Neural cell (in vitro differentiated cells): ENCODE measurements at regions not wholly inside any gene's neighbourhood (a gene's known extent, or its start where the extent isn't known, plus 50 kb on each side); places are given as distances from the start of the nearest gene placed in this dataset.

ENCODE experiments used
- H2AFZ ChIP-seq: fragments of 200-600, 300-800 bp; sonication (generic), shearing (Covaris generic); 2 replicates; pipeline ENCODE4 v1.6.0; 2014; ENCODE audit warnings: low read depth, mild to moderate bottlenecking, antibody characterized with exemption, low read length, moderate library complexity
- H3F3A ChIP-seq: fragments of 200-600 bp; shearing (Covaris generic); 2 replicates; pipeline ENCODE4 v1.6.1; 2016; ENCODE audit warnings: mild to moderate bottlenecking, moderate library complexity, mixed read lengths, antibody characterized with exemption, low read length; ENCODE audit not compliant: insufficient read depth, poor library complexity, severe bottlenecking
- H3K27ac ChIP-seq: fragments of 200-600, 300-800 bp; sonication (generic), shearing (Covaris generic); 2 replicates; pipeline ENCODE4 v1.5.1; 2014; ENCODE audit warnings: mild to moderate bottlenecking, low read length, moderate library complexity
- H3K27me3 ChIP-seq: fragments of 300-800, 200-600 bp; sonication (generic), shearing (Covaris generic); 2 replicates; pipeline ENCODE4 v1.6.0; 2014; ENCODE audit warnings: mild to moderate bottlenecking, low read depth, low read length, moderate library complexity; ENCODE audit not compliant: insufficient read depth
- H3K36me3 ChIP-seq: fragments of 300-800, 200-600 bp; sonication (generic), shearing (Covaris generic); 2 replicates; pipeline ENCODE4 v1.5.1; 2014; ENCODE audit warnings: mild to moderate bottlenecking, antibody characterized with exemption, low read length, moderate library complexity; ENCODE audit not compliant: insufficient read depth
- H3K4me2 ChIP-seq: fragments of 300-800, 200-600 bp; sonication (generic), shearing (Covaris generic); 2 replicates; pipeline ENCODE4 v1.6.0; 2014; ENCODE audit warnings: mild to moderate bottlenecking, low read length
- H3K4me3 ChIP-seq: fragments of 300-800, 200-600 bp; sonication (generic), shearing (Covaris generic); 2 replicates; pipeline ENCODE4 v1.5.1; 2014; ENCODE audit warnings: mild to moderate bottlenecking, low read length, moderate library complexity
- H3K79me2 ChIP-seq: fragments of 200-600 bp; shearing (Covaris generic); replicated peaks from 2 replicates; pipeline ENCODE4 v1.6.0; 2014; ENCODE audit warnings: mild to moderate bottlenecking, low read length, moderate library complexity; ENCODE audit not compliant: insufficient read depth
- H3K9ac ChIP-seq: fragments of 300-800, 200-600 bp; sonication (generic), shearing (Covaris generic); 2 replicates; pipeline ENCODE4 v1.6.1; 2016; ENCODE audit warnings: mild to moderate bottlenecking, low read length, mixed read lengths
- H3K9me2 ChIP-seq: fragments of 200-600 bp; shearing (Covaris generic); 2 replicates; pipeline ENCODE4 v1.6.1; 2016; ENCODE audit warnings: mild to moderate bottlenecking, low read length, mixed read lengths; ENCODE audit not compliant: insufficient read depth
- H3K9me3 ChIP-seq: fragments of 200-600, 300-800 bp; sonication (generic), shearing (Covaris generic); 2 replicates; pipeline ENCODE4 v1.6.1; 2016; ENCODE audit warnings: mild to moderate bottlenecking, mixed run types, low read length, moderate library complexity, mixed read lengths
- H4K20me1 ChIP-seq: fragments of 200-600 bp; shearing (Covaris generic); 2 replicates; pipeline ENCODE4 v1.6.1; 2016; ENCODE audit warnings: mild to moderate bottlenecking, mixed run types; ENCODE audit not compliant: insufficient read depth
- EP300 ChIP-seq: fragments of 450-650 bp; conservative IDR thresholded peaks from 2 replicates; pipeline ENCODE4 v1.6.1; 2014; ENCODE audit warnings: antibody characterized with exemption, mild to moderate bottlenecking, moderate library complexity; ENCODE audit not compliant: poor library complexity, severe bottlenecking
- EZH2 ChIP-seq: fragments of 200-600, 300-800 bp; shearing (Covaris generic), sonication (generic); IDR thresholded peaks from 2 replicates; pipeline ENCODE4 v1.6.1; 2014; ENCODE audit warnings: antibody characterized with exemption, low read length, borderline replicate concordance, mild to moderate bottlenecking; ENCODE audit not compliant: insufficient read depth, poor library complexity, severe bottlenecking
- MXI1 ChIP-seq: fragments of 450-650 bp; conservative IDR thresholded peaks from 2 replicates; pipeline ENCODE4 v1.6.1; 2014; ENCODE audit warnings: antibody characterized with exemption, mild to moderate bottlenecking; ENCODE audit not compliant: poor library complexity, severe bottlenecking
- POLR2AphosphoS5 ChIP-seq: IDR thresholded peaks from 2 replicates; pipeline ENCODE4 v1.6.1; 2012
- RAD21 ChIP-seq: fragments of 450-650 bp; conservative IDR thresholded peaks from 2 replicates; pipeline ENCODE4 v1.6.1; 2014; ENCODE audit warnings: antibody characterized with exemption, mild to moderate bottlenecking, moderate library complexity
- SMC3 ChIP-seq: fragments of 450-650 bp; conservative IDR thresholded peaks from 2 replicates; pipeline ENCODE4 v1.6.1; 2014; ENCODE audit warnings: antibody characterized with exemption, mild to moderate bottlenecking, moderate library complexity; ENCODE audit not compliant: poor library complexity
- TAF1 ChIP-seq: IDR thresholded peaks from 2 replicates; pipeline ENCODE4 v1.6.1; 2012; ENCODE audit warnings: low read depth
- TF ChIP-seq, protein P1 (sequence below): fragments of 450-650 bp; IDR thresholded peaks from 2 replicates; pipeline ENCODE4 v1.5.1; 2014; ENCODE audit warnings: antibody characterized with exemption, mild to moderate bottlenecking, moderate library complexity; ENCODE audit not compliant: poor library complexity, severe bottlenecking
- TF ChIP-seq, protein P2 (sequence below): IDR thresholded peaks from 2 replicates; pipeline ENCODE4 v1.6.1; 2012; ENCODE audit warnings: borderline replicate concordance

DNA sequence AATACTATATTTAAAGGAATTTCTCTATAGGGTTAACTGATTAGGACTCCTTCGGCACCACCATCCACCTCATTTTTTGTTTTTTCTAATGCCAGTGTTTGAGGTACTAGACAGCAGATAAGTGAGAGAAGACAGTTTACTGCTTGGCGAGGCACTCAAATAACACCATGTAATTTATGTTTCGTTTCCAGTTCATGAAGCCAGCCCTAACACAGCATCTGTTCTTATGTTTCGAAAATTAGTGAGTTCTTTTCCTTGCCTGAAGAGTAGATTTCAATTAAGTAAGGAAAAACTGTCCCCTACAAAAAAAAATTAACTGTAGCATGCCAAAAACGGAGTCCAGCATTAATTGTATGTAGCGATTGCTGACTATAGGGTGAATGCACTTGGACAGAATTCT lies 409.1 kb downstream of the TBC1D4 start:
- no peaks in the 10 kb centered on the region for H3K27me3 ChIP-seq
- H3K4me2 ChIP-seq: no peak overlapping the region
- no peak overlapping the region for H3K9ac ChIP-seq
- TF ChIP-seq TAF1: no peak
- no peak for TF ChIP-seq EP300
- TF ChIP-seq, protein P1, sequence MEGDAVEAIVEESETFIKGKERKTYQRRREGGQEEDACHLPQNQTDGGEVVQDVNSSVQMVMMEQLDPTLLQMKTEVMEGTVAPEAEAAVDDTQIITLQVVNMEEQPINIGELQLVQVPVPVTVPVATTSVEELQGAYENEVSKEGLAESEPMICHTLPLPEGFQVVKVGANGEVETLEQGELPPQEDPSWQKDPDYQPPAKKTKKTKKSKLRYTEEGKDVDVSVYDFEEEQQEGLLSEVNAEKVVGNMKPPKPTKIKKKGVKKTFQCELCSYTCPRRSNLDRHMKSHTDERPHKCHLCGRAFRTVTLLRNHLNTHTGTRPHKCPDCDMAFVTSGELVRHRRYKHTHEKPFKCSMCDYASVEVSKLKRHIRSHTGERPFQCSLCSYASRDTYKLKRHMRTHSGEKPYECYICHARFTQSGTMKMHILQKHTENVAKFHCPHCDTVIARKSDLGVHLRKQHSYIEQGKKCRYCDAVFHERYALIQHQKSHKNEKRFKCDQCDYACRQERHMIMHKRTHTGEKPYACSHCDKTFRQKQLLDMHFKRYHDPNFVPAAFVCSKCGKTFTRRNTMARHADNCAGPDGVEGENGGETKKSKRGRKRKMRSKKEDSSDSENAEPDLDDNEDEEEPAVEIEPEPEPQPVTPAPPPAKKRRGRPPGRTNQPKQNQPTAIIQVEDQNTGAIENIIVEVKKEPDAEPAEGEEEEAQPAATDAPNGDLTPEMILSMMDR: no peak
- TF ChIP-seq MXI1: no peak
- no peak for TF ChIP-seq SMC3
- TF ChIP-seq, protein P2, sequence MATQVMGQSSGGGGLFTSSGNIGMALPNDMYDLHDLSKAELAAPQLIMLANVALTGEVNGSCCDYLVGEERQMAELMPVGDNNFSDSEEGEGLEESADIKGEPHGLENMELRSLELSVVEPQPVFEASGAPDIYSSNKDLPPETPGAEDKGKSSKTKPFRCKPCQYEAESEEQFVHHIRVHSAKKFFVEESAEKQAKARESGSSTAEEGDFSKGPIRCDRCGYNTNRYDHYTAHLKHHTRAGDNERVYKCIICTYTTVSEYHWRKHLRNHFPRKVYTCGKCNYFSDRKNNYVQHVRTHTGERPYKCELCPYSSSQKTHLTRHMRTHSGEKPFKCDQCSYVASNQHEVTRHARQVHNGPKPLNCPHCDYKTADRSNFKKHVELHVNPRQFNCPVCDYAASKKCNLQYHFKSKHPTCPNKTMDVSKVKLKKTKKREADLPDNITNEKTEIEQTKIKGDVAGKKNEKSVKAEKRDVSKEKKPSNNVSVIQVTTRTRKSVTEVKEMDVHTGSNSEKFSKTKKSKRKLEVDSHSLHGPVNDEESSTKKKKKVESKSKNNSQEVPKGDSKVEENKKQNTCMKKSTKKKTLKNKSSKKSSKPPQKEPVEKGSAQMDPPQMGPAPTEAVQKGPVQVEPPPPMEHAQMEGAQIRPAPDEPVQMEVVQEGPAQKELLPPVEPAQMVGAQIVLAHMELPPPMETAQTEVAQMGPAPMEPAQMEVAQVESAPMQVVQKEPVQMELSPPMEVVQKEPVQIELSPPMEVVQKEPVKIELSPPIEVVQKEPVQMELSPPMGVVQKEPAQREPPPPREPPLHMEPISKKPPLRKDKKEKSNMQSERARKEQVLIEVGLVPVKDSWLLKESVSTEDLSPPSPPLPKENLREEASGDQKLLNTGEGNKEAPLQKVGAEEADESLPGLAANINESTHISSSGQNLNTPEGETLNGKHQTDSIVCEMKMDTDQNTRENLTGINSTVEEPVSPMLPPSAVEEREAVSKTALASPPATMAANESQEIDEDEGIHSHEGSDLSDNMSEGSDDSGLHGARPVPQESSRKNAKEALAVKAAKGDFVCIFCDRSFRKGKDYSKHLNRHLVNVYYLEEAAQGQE: no peak
- no peak for TF ChIP-seq POLR2AphosphoS5
- H3K27ac ChIP-seq: no peak overlapping the region
- H3K79me2 ChIP-seq: no peaks in the 10 kb centered on the region
- no peaks in the 10 kb centered on the region for H3K36me3 ChIP-seq
- H3F3A ChIP-seq: no peaks in the 10 kb centered on the region
- H3K4me3 ChIP-seq: no peak overlapping the region
- no peaks in the 10 kb centered on the region for H4K20me1 ChIP-seq
- H3K9me3 ChIP-seq: no peaks in the 10 kb centered on the region
- no peak overlapping the region for H2AFZ ChIP-seq
- no peaks in the 10 kb centered on the region for H3K9me2 ChIP-seq

- no peaks in the 10 kb centered on the region for H3K79me2 ChIP-seq
- no peak overlapping the region for H2AFZ ChIP-seq
- H3K36me3 ChIP-seq: no peaks in the 10 kb centered on the region
- no peak overlapping the region for H3K9ac ChIP-seq
- peak overlapping the region; percentile 48 for H3K27ac ChIP-seq
- no peak overlapping the region for H3K4me3 ChIP-seq
- H3K9me2 ChIP-seq: no peaks in the 10 kb centered on the region
- TF ChIP-seq EP300 (peak; percentile 82), SMC3 (no peak), POLR2AphosphoS5 (peak; percentile 86), EZH2 (no peak), MXI1 (no peak), TAF1 (no peak), RAD21 (no peak)
- TF ChIP-seq, protein P2: no peak
- TF ChIP-seq, protein P1: no peak
- H4K20me1 ChIP-seq: no peaks in the 10 kb centered on the region
- H3K9me3 ChIP-seq: no peaks in the 10 kb centered on the region
- H3F3A ChIP-seq: no peaks in the 10 kb centered on the region
- H3K27me3 ChIP-seq: no peaks in the 10 kb centered on the region
- H3K4me2 ChIP-seq: no peak overlapping the region
Measured at GRCh38 chr13:75072368-75072767, 409.6 kb downstream of the TBC1D4 start.
